Activated T-cell treated with anti-CD3 and anti-CD28 coated beads for 48 hours (primary cell): ENCODE measurements at regions not wholly inside any gene's neighbourhood (a gene's known extent, or its start where the extent isn't known, plus 50 kb on each side); places are given as distances from the start of the nearest gene placed in this dataset.
"Not testable (repeated sequence)": the region's sequence is repeated elsewhere in the genome, so short reads cannot be mapped to it uniquely, and the experiment has no call there.

Experiments used
- DNase-seq: peaks from one replicate; pipeline ENCODE4 v3.0.0-alpha.2; 2020; ENCODE audit warnings: low read depth

- DNase-seq, result no peak
Observed at GRCh38 chr6:85961125-85961524, 318.4 kb upstream of the SYNCRIP start.

- no peak for DNase-seq
Observed at GRCh38 chr6:85948481-85948880, 305.8 kb upstream of the SYNCRIP start.

- DNase-seq, result no peak
Observed at GRCh38 chr6:85945459-85946185, 302.9 kb upstream of the SYNCRIP start.

GRCh38 chr6:85944776-85945175, 302.1 kb upstream of the SYNCRIP start:
- DNase-seq, result no peak

GRCh38 chr6:85942844-85943243, 300.2 kb upstream of the SYNCRIP start:
- DNase-seq, result no peak

GRCh38 chr6:85936916-85937315, 294.2 kb upstream of the SYNCRIP start:
- DNase-seq, result no peak

GRCh38 chr6:85923013-85923430, 280.3 kb upstream of the SYNCRIP start:
- DNase-seq, result no peak

GRCh38 chr6:85920782-85921181, 278.1 kb upstream of the SYNCRIP start:
- no peak for DNase-seq

- DNase-seq, result no peak
Observed at GRCh38 chr6:85917522-85917921, 274.8 kb upstream of the SYNCRIP start.

GRCh38 chr6:85913001-85913400, 270.3 kb upstream of the SYNCRIP start:
- DNase-seq, result no peak

GRCh38 chr6:85912582-85912981, 269.9 kb upstream of the SYNCRIP start:
- no peak for DNase-seq

- DNase-seq, result no peak
Observed at GRCh38 chr6:85911067-85911466, 268.4 kb upstream of the SYNCRIP start.

GRCh38 chr6:85908120-85908519, 265.4 kb upstream of the SYNCRIP start:
- DNase-seq, result not testable (repeated sequence)

- no peak for DNase-seq
Observed at GRCh38 chr6:85892346-85892745, 249.7 kb upstream of the SYNCRIP start.

- no peak for DNase-seq
Observed at GRCh38 chr6:85887461-85887860, 244.8 kb upstream of the SYNCRIP start.

GRCh38 chr6:85868685-85869084, 226.0 kb upstream of the SYNCRIP start:
- DNase-seq, result no peak

GRCh38 chr6:85867595-85867994, 224.9 kb upstream of the SYNCRIP start:
- DNase-seq, result no peak

GRCh38 chr6:85866758-85867401, 224.2 kb upstream of the SYNCRIP start:
- DNase-seq, result no peak

- DNase-seq, result no peak
Observed at GRCh38 chr6:85866370-85866730, 223.7 kb upstream of the SYNCRIP start.

- DNase-seq, result no peak
Observed at GRCh38 chr6:85865420-85866369, 223.0 kb upstream of the SYNCRIP start.

- DNase-seq, result no peak
Observed at GRCh38 chr6:85864453-85865401, 222.0 kb upstream of the SYNCRIP start.

- no peak for DNase-seq
Observed at GRCh38 chr6:85856235-85856634, 213.5 kb upstream of the SYNCRIP start.
